Trophoblast cell (in vitro differentiated cells and primary cell): ENCODE measurements at regions not wholly inside any gene's neighbourhood (a gene's known extent, or its start where the extent isn't known, plus 50 kb on each side); places are given as distances from the start of the nearest gene placed in this dataset.

Experiments used
- DNase-seq, 2 donors: peaks; one replicate each; pipeline ENCODE4 v3.0.0-alpha.2; 2016
- H2AFZ ChIP-seq: 2 replicates; pipeline ENCODE4 v1.6.1; 2013; ENCODE audit warnings: low read length, moderate library complexity, mild to moderate bottlenecking; ENCODE audit not compliant: insufficient read depth, poor library complexity
- H2AK5ac ChIP-seq: 2 replicates; pipeline ENCODE4 v1.6.1; 2013; ENCODE audit warnings: mild to moderate bottlenecking, low read length
- H2BK120ac ChIP-seq: 2 replicates; pipeline ENCODE4 v1.6.1; 2013; ENCODE audit warnings: low read length, mild to moderate bottlenecking, moderate library complexity; ENCODE audit not compliant: insufficient read depth, poor library complexity
- H2BK12ac ChIP-seq: 2 replicates; pipeline ENCODE4 v1.6.1; 2013; ENCODE audit warnings: mild to moderate bottlenecking, low read length, moderate library complexity
- H2BK5ac ChIP-seq: 2 replicates; pipeline ENCODE4 v1.6.1; 2013; ENCODE audit warnings: low read length, low read depth, moderate library complexity, mild to moderate bottlenecking; ENCODE audit not compliant: poor library complexity
- H3K14ac ChIP-seq: 2 replicates; pipeline ENCODE4 v1.6.1; 2013; ENCODE audit warnings: mild to moderate bottlenecking, low read length
- H3K18ac ChIP-seq: 2 replicates; pipeline ENCODE4 v1.6.1; 2013; ENCODE audit warnings: mild to moderate bottlenecking, low read length
- H3K23ac ChIP-seq: 2 replicates; pipeline ENCODE4 v1.6.1; 2013; ENCODE audit warnings: low read length
- H3K27ac ChIP-seq: 2 replicates; pipeline ENCODE4 v1.5.1; 2013; ENCODE audit warnings: low read depth, mild to moderate bottlenecking, inconsistent platforms, low read length, moderate library complexity
- H3K27me3 ChIP-seq: 2 replicates; pipeline ENCODE4 v1.6.1; 2013; ENCODE audit warnings: inconsistent platforms, mild to moderate bottlenecking, low read length, moderate library complexity; ENCODE audit not compliant: insufficient read depth
- H3K36me3 ChIP-seq, 2 experiments: 1 replicate in 1 of 2; 2 replicates in 1 of 2; pipeline ENCODE4 v1.6.1; 2013; ENCODE audit warnings: low read length in 2 of 2, mild to moderate bottlenecking in 2 of 2, moderate library complexity in 1 of 2; ENCODE audit not compliant: insufficient read depth in 2 of 2, control insufficient read depth in 1 of 2
- H3K4ac ChIP-seq: 2 replicates; pipeline ENCODE4 v1.6.1; 2013; ENCODE audit warnings: low read depth, mild to moderate bottlenecking, low read length, moderate library complexity
- H3K4me1 ChIP-seq, 2 experiments: 1 replicate in 1 of 2; 2 replicates in 1 of 2; pipeline ENCODE4 v1.6.1; 2013; ENCODE audit warnings: low read length in 2 of 2, mild to moderate bottlenecking in 2 of 2, moderate library complexity in 1 of 2; ENCODE audit not compliant: insufficient read depth in 2 of 2, control insufficient read depth in 1 of 2
- H3K4me2 ChIP-seq: 2 replicates; pipeline ENCODE4 v1.6.1; 2013; ENCODE audit warnings: inconsistent platforms, mild to moderate bottlenecking, low read length, moderate library complexity
- H3K4me3 ChIP-seq: 2 replicates; pipeline ENCODE4 v1.5.1; 2013; ENCODE audit warnings: mild to moderate bottlenecking, low read depth, low read length, inconsistent platforms
- H3K79me1 ChIP-seq: one replicate; pipeline ENCODE4 v1.6.1; 2013; ENCODE audit warnings: low read length
- H3K79me2 ChIP-seq: 2 replicates; pipeline ENCODE4 v1.6.1; 2013; ENCODE audit warnings: low read length, mild to moderate bottlenecking; ENCODE audit not compliant: control insufficient read depth, insufficient read depth, poor library complexity
- H3K9ac ChIP-seq: 2 replicates; pipeline ENCODE4 v1.6.1; 2013; ENCODE audit warnings: mild to moderate bottlenecking, low read length
- H3K9me3 ChIP-seq: 2 replicates; pipeline ENCODE4 v1.6.1; 2013; ENCODE audit warnings: low read depth, mild to moderate bottlenecking, control low read depth, inconsistent platforms, low read length; ENCODE audit not compliant: insufficient read depth
- H4K12ac ChIP-seq: 2 replicates; pipeline ENCODE4 v1.6.1; 2013; ENCODE audit warnings: low read depth, mild to moderate bottlenecking, low read length, moderate library complexity
- H4K8ac ChIP-seq: 2 replicates; pipeline ENCODE4 v1.6.1; 2013; ENCODE audit warnings: low read depth, mild to moderate bottlenecking, low read length, moderate library complexity
- H4K91ac ChIP-seq: one replicate; pipeline ENCODE4 v1.6.1; 2013; ENCODE audit warnings: low read depth, mild to moderate bottlenecking, low read length, moderate library complexity
- WGBS: extraction: QIAGEN DNeasy Blood & Tissue Kit; methylation state at CpG from one replicate; pipeline ENCODE4 v1.1.7; 2013; ENCODE audit warnings: missing lambda C conversion rate; ENCODE audit not compliant: insufficient read length, insufficient coverage; ENCODE audit errors: extremely low coverage; 5-methylcytosine and 5-hydroxymethylcytosine counted together

DNA sequence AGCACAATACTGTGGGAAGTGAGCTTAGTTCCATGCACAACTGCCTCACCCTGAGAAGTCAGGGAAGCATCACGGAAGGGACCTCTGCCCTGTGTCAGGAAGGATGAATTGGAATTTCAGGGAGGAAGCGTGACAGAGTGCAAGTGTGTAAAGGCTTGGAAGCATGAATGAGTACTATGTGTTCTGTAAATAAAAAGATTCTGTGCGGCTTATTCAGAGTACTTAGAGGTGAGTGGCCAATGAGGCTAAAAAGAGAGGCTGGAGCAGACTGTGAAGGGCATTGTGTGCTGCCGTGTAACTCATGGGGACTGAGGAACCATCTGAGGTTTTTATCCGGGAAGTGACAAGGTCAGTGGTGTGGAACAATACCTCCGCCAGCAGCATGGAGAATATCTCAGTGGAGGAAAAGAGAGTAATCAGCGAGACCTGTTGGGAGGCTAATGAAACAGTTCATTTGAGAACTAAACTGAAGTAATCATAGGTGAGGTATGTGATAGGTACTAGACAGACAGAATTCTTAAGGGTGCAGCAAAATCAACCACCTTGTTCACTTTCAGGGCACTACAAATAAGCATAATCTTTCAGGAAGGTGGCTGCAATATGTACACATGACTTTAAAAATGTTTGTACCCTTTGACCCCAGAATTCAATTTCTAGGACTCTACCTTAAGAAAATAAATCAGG lies 64.9 kb upstream of the SPRED1 start:
- no peak overlapping the region for H3K23ac ChIP-seq
- no peak overlapping the region for H3K14ac ChIP-seq
- no peak overlapping the region for H3K4me2 ChIP-seq
- H3K4ac ChIP-seq: no peak overlapping the region
- no peak overlapping the region for H2AK5ac ChIP-seq
- H2BK12ac ChIP-seq: no peak overlapping the region
- no peak overlapping the region for H2BK5ac ChIP-seq
- WGBS: no CpG with 5 or more reads among the region's 7 CpGs
- H3K27me3 ChIP-seq: no peaks in the 10 kb centered on the region
- H2AFZ ChIP-seq: no peak overlapping the region
- H3K79me2 ChIP-seq: no peaks in the 10 kb centered on the region
- H3K36me3 ChIP-seq: no peaks in the 10 kb centered on the region
- no peaks in the 10 kb centered on the region for H3K9me3 ChIP-seq
- no peak overlapping the region for H3K4me3 ChIP-seq
- no peak overlapping the region for H3K9ac ChIP-seq
- no peaks in the 10 kb centered on the region for H3K4me1 ChIP-seq
- no peaks in the 10 kb centered on the region for H3K79me1 ChIP-seq
- H3K18ac ChIP-seq: no peak overlapping the region
- no peak overlapping the region for H4K12ac ChIP-seq
- no peak overlapping the region for H4K8ac ChIP-seq
- no peak for DNase-seq
- H2BK120ac ChIP-seq: no peak overlapping the region
- no peak overlapping the region for H4K91ac ChIP-seq
- no peak overlapping the region for H3K27ac ChIP-seq

DNA sequence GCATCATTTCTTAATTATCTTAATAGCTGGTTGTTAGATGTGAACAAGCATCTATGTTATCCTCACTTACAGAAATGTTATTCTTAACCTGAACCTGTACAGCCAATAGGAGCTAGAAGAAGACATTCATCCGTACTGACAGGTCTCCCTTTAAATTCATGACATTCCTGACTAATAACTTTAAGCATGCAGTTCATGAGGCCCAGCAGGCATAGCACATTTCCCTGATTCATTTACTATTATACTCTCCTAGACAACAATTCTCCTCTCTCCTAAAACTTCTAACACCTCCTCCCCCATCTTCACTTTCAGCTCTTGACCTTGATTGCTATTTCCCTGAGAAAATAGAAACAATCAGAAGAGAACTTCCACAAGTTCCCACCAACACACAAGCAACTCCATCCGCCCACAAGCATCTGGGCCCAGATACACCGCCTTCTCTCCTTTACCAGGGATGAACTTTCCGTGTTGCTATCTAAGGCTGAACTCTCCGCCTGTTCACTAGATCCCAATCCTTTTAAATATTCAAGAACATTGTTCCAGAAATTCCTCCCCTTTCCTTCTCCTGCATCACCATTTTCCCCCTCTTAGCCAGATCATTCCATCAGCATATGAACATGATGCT lies 62.9 kb upstream of the SPRED1 start:
- Histone ChIP-seq H3K23ac (no peak overlapping the region), H3K4me1 (no peaks in the 10 kb centered on the region), H3K4me3 (no peak overlapping the region), H4K12ac (no peak overlapping the region), H4K91ac (no peak overlapping the region), H3K9ac (no peak overlapping the region), H3K27me3 (no peaks in the 10 kb centered on the region), H3K4me2 (no peak overlapping the region), H3K9me3 (no peaks in the 10 kb centered on the region), H3K79me2 (no peaks in the 10 kb centered on the region), H3K36me3 (no peaks in the 10 kb centered on the region), H4K8ac (no peak overlapping the region), H2BK12ac (no peak overlapping the region), H3K79me1 (no peaks in the 10 kb centered on the region), H3K18ac (no peak overlapping the region), H2AK5ac (no peak overlapping the region), H3K27ac (no peak overlapping the region), H2BK120ac (no peak overlapping the region), H3K4ac (no peak overlapping the region), H2AFZ (no peak overlapping the region), H2BK5ac (no peak overlapping the region), H3K14ac (no peak overlapping the region)
- DNase-seq: peak; percentile 31 to 78
- no CpG with 5 or more reads among the region's 5 CpGs for WGBS

DNA sequence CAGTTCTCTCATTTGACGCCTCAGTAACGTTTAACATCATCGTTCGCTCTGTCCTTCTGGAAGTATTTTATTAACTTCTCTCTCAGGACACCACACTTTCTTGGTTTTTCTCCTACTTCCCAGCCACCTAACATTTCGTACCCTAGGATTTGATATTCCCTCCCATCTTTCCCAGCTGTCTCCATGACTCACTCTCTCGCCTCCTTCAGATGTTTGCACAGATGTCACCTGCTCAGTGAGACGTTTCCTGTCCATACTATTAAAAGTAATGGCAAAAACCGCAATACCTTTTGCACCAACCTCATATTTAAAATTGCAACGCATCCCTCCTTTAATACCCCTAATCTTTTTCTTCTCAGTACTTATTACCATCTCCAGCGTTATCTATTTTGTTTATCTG lies 62.1 kb upstream of the SPRED1 start:
- no peak overlapping the region for H3K23ac ChIP-seq
- H2BK120ac ChIP-seq: no peak overlapping the region
- no peak overlapping the region for H2AK5ac ChIP-seq
- H3K14ac ChIP-seq: no peak overlapping the region
- H3K4me1 ChIP-seq: no peaks in the 10 kb centered on the region
- WGBS: 100% methylated on average over 2 of the region's 10 CpGs
- H3K18ac ChIP-seq: no peak overlapping the region
- H4K8ac ChIP-seq: no peak overlapping the region
- H3K9me3 ChIP-seq: no peaks in the 10 kb centered on the region
- no peaks in the 10 kb centered on the region for H3K79me1 ChIP-seq
- no peak overlapping the region for H2BK12ac ChIP-seq
- H2AFZ ChIP-seq: no peak overlapping the region
- H3K27ac ChIP-seq: no peak overlapping the region
- H3K4ac ChIP-seq: no peak overlapping the region
- H3K27me3 ChIP-seq: no peaks in the 10 kb centered on the region
- H2BK5ac ChIP-seq: no peak overlapping the region
- no peak overlapping the region for H3K4me2 ChIP-seq
- no peaks in the 10 kb centered on the region for H3K79me2 ChIP-seq
- H4K91ac ChIP-seq: no peak overlapping the region
- H4K12ac ChIP-seq: no peak overlapping the region
- H3K36me3 ChIP-seq: no peaks in the 10 kb centered on the region
- H3K9ac ChIP-seq: no peak overlapping the region
- no peak for DNase-seq
- H3K4me3 ChIP-seq: no peak overlapping the region

DNA sequence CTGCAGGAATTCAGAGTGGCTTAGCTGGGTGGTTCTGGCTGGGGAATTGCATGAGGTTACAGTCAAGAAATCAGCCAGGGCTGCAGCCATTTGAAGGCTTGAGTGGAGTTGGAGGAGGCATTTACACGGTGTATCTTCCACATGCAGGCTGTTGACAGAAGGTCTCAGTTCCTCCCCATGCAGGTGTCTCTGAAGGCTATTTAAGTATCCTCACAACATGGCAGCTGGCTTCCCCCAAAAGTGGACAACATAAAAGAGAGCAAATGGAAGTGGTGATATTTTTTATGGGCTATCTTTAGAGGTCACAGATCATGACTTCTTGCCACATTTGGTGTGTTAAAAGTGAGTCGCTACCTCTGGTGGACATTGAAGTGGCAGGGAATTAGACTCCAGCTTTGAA lies 60.1 kb upstream of the SPRED1 start:
- no peak overlapping the region for H2BK5ac ChIP-seq
- no peak overlapping the region for H3K14ac ChIP-seq
- H4K91ac ChIP-seq: no peak overlapping the region
- H2AK5ac ChIP-seq: no peak overlapping the region
- no peak overlapping the region for H3K27ac ChIP-seq
- no peaks in the 10 kb centered on the region for H3K9me3 ChIP-seq
- DNase-seq: no peak
- no peaks in the 10 kb centered on the region for H3K27me3 ChIP-seq
- H3K4ac ChIP-seq: no peak overlapping the region
- H3K36me3 ChIP-seq: no peaks in the 10 kb centered on the region
- H4K8ac ChIP-seq: no peak overlapping the region
- H4K12ac ChIP-seq: no peak overlapping the region
- H3K79me1 ChIP-seq: no peaks in the 10 kb centered on the region
- no peak overlapping the region for H3K4me2 ChIP-seq
- H3K4me1 ChIP-seq: no peaks in the 10 kb centered on the region
- no peak overlapping the region for H3K23ac ChIP-seq
- no peak overlapping the region for H2AFZ ChIP-seq
- no peak overlapping the region for H3K4me3 ChIP-seq
- H2BK12ac ChIP-seq: no peak overlapping the region
- no peaks in the 10 kb centered on the region for H3K79me2 ChIP-seq
- no peak overlapping the region for H3K9ac ChIP-seq
- H3K18ac ChIP-seq: no peak overlapping the region
- no CpG with 5 or more reads among the region's 2 CpGs for WGBS
- no peak overlapping the region for H2BK120ac ChIP-seq
